ENCODE measurements at regions not wholly inside any gene's neighbourhood (a gene's known extent, or its start where the extent isn't known, plus 50 kb on each side); places are given as distances from the start of the nearest gene placed in this dataset.
"Not testable (repeated sequence)": the region's sequence is repeated elsewhere in the genome, so short reads cannot be mapped to it uniquely, and the experiment has no call there.

- H3K4me3 ChIP-seq (ENCODE audit: low read depth in 2 of 2, low read length in 2 of 2), result no peak overlapping the region
- no peaks in the 10 kb centered on the region for H3K27me3 ChIP-seq (ENCODE audit: control insufficient read depth, insufficient read depth, low read length)
- BruUV-seq (replicated peaks), result no TSS peak
- TF ChIP-seq CTCF (IDR thresholded peaks at IDR 0.05), result no peak
- no peak for TF ChIP-seq POLR2AphosphoS5 (IDR thresholded peaks at IDR 0.05; ENCODE audit: low read depth, low read length)
- no peak for TF ChIP-seq SIN3A (IDR thresholded peaks at IDR 0.05; ENCODE audit: borderline replicate concordance, insufficient read depth, low read depth, low read length)
- no peak for TF ChIP-seq TCF7L2 (IDR thresholded peaks at IDR 0.05; ENCODE audit: low read depth, low read length)
- TF ChIP-seq REST (IDR thresholded peaks at IDR 0.05; ENCODE audit: insufficient read depth in 1 of 2, low read depth in 2 of 2, low read length in 1 of 2), result no peak
- in situ Hi-C loops (cut with HindIII; ENCODE audit: low pct_unique_long_range_greater_than_20kb, low sequenced_read_pairs) (no loop called here), intact Hi-C loops (cut with micrococcal nuclease; ENCODE audit: unreplicated experiment) (no loop called here)
- no peaks in the 10 kb centered on the region for H3K36me3 ChIP-seq (ENCODE audit: control insufficient read depth, insufficient read depth, low read length)
- ChIA-PET POLR2A (no interaction called here), CTCF (no interaction called here)
- no peaks in the 10 kb centered on the region for H3K9me3 ChIP-seq (ENCODE audit: control insufficient read depth, insufficient read depth, low read depth, low read length)
- DNase-seq (ENCODE audit: low read depth, low spot score) (no peak), ATAC-seq (no peak)
- no peaks in the 10 kb centered on the region for H3K4me1 ChIP-seq (ENCODE audit: control insufficient read depth, insufficient read depth, low read length)
- no peak overlapping the region for H3K27ac ChIP-seq (ENCODE audit: low read length)
These were observed 161.0 kb upstream of the C11orf58 start for GRCh38 chr11:16577490-16577889.

- ATAC-seq; H3K27ac ChIP-seq (ENCODE audit: low read length); H3K27me3 ChIP-seq (ENCODE audit: control insufficient read depth, insufficient read depth, low read length); in situ Hi-C loops (cut with HindIII; ENCODE audit: low pct_unique_long_range_greater_than_20kb, low sequenced_read_pairs); CTCF ChIA-PET; DNase-seq (ENCODE audit: low read depth, low spot score); BruUV-seq (replicated peaks); H3K4me3 ChIP-seq (ENCODE audit: low read depth in 2 of 2, low read length in 2 of 2); H3K36me3 ChIP-seq (ENCODE audit: control insufficient read depth, insufficient read depth, low read length); H3K9me3 ChIP-seq (ENCODE audit: control insufficient read depth, insufficient read depth, low read depth, low read length); H3K4me1 ChIP-seq (ENCODE audit: control insufficient read depth, insufficient read depth, low read length); intact Hi-C loops (cut with micrococcal nuclease; ENCODE audit: unreplicated experiment); POLR2A ChIA-PET: not testable (repeated sequence)
These were observed 163.6 kb upstream of the C11orf58 start for GRCh38 chr11:16574889-16575288.

- TF ChIP-seq POLR2AphosphoS5 (IDR thresholded peaks at IDR 0.05; ENCODE audit: low read depth, low read length) (no peak), SIN3A (IDR thresholded peaks at IDR 0.05; ENCODE audit: borderline replicate concordance, insufficient read depth, low read depth, low read length) (no peak), TCF7L2 (IDR thresholded peaks at IDR 0.05; ENCODE audit: low read depth, low read length) (no peak), REST (IDR thresholded peaks at IDR 0.05; ENCODE audit: insufficient read depth in 1 of 2, low read depth in 2 of 2, low read length in 1 of 2) (no peak), CTCF (IDR thresholded peaks at IDR 0.05) (no peak)
- in situ Hi-C loops (cut with HindIII; ENCODE audit: low pct_unique_long_range_greater_than_20kb, low sequenced_read_pairs), result no loop called here
- ATAC-seq (no peak), DNase-seq (ENCODE audit: low read depth, low spot score) (no peak)
- H3K36me3 ChIP-seq (ENCODE audit: control insufficient read depth, insufficient read depth, low read length), result no peaks in the 10 kb centered on the region
- no peaks in the 10 kb centered on the region for H3K9me3 ChIP-seq (ENCODE audit: control insufficient read depth, insufficient read depth, low read depth, low read length)
- no peak overlapping the region for H3K4me3 ChIP-seq (ENCODE audit: low read depth in 2 of 2, low read length in 2 of 2)
- no peaks in the 10 kb centered on the region for H3K4me1 ChIP-seq (ENCODE audit: control insufficient read depth, insufficient read depth, low read length)
- intact Hi-C loops (cut with micrococcal nuclease; ENCODE audit: unreplicated experiment), result no loop called here
- BruUV-seq (replicated peaks), result no TSS peak
- no peak overlapping the region for H3K27ac ChIP-seq (ENCODE audit: low read length)
- POLR2A ChIA-PET, result no interaction called here
- CTCF ChIA-PET, result no interaction called here
- H3K27me3 ChIP-seq (ENCODE audit: control insufficient read depth, insufficient read depth, low read length), result no peaks in the 10 kb centered on the region
These were observed 165.5 kb upstream of the C11orf58 start for GRCh38 chr11:16572945-16573344.
